Glutamatergic neuron (in vitro differentiated cells): ENCODE measurements at regions not wholly inside any gene's neighbourhood (a gene's known extent, or its start where the extent isn't known, plus 50 kb on each side); places are given as distances from the start of the nearest gene placed in this dataset.

Source experiments
- DNase-seq: peaks from one replicate; pipeline ENCODE4 v3.0.0; 2022
- H3K27ac Mint-ChIP-seq: one replicate; pipeline ENCODE4 v1.8.0; 2020; ENCODE audit warnings: mild to moderate bottlenecking, mixed read lengths, inconsistent platforms; ENCODE audit not compliant: unreplicated experiment
- H3K27me3 Mint-ChIP-seq: one replicate; pipeline ENCODE4 v1.8.0; 2020; ENCODE audit warnings: mild to moderate bottlenecking, moderate library complexity, mixed read lengths, inconsistent platforms; ENCODE audit not compliant: unreplicated experiment
- H3K36me3 Mint-ChIP-seq: one replicate; pipeline ENCODE4 v1.8.0; 2020; ENCODE audit warnings: mild to moderate bottlenecking, mixed read lengths, inconsistent platforms; ENCODE audit not compliant: unreplicated experiment
- H3K4me1 Mint-ChIP-seq: one replicate; pipeline ENCODE4 v1.8.0; 2020; ENCODE audit warnings: mild to moderate bottlenecking, low read depth, mixed read lengths, inconsistent platforms; ENCODE audit not compliant: unreplicated experiment
- H3K4me3 Mint-ChIP-seq: one replicate; pipeline ENCODE4 v1.8.0; 2020; ENCODE audit warnings: mild to moderate bottlenecking, mixed read lengths, inconsistent platforms; ENCODE audit not compliant: unreplicated experiment
- H3K9me3 Mint-ChIP-seq: one replicate; pipeline ENCODE4 v1.8.0; 2020; ENCODE audit warnings: mild to moderate bottlenecking, moderate library complexity, mixed read lengths, inconsistent platforms; ENCODE audit not compliant: unreplicated experiment
- TF ChIP-seq, protein P1 (sequence below): fragments of 200-600 bp; sonication (generic); IDR thresholded peaks from one replicate; pipeline ENCODE4 v1.5.0; 2021; ENCODE audit not compliant: partially characterized antibody, unreplicated experiment

DNA sequence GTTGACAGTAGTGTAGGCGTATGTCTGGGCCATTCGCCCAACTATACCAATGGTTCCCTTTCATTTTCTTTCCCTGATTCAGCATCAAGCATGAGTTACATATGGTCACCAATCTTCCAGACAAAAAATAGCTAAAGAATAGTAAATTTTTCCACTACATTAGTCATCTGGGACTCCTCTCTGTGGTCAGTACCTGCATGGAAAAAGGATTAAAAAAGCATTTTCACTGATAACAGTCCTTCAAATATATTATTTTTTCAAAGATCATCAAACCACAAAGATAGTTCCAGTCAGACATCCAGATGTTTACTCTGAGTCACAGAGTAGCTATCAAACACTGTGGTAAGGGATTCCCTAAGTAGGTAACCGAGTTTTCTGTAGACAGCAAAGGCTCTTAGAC lies 302.6 kb upstream of the SEMA3D start:
- Mint-ChIP-seq H3K9me3 (no peaks in the 10 kb centered on the region), H3K36me3 (no peaks in the 10 kb centered on the region), H3K27ac (no peak overlapping the region), H3K27me3 (peaks cover 2% of the 10 kb centered on the region), H3K4me3 (no peak overlapping the region), H3K4me1 (no peaks in the 10 kb centered on the region)
- DNase-seq = no peak
- TF ChIP-seq, protein P1, sequence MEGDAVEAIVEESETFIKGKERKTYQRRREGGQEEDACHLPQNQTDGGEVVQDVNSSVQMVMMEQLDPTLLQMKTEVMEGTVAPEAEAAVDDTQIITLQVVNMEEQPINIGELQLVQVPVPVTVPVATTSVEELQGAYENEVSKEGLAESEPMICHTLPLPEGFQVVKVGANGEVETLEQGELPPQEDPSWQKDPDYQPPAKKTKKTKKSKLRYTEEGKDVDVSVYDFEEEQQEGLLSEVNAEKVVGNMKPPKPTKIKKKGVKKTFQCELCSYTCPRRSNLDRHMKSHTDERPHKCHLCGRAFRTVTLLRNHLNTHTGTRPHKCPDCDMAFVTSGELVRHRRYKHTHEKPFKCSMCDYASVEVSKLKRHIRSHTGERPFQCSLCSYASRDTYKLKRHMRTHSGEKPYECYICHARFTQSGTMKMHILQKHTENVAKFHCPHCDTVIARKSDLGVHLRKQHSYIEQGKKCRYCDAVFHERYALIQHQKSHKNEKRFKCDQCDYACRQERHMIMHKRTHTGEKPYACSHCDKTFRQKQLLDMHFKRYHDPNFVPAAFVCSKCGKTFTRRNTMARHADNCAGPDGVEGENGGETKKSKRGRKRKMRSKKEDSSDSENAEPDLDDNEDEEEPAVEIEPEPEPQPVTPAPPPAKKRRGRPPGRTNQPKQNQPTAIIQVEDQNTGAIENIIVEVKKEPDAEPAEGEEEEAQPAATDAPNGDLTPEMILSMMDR = no peak

DNA sequence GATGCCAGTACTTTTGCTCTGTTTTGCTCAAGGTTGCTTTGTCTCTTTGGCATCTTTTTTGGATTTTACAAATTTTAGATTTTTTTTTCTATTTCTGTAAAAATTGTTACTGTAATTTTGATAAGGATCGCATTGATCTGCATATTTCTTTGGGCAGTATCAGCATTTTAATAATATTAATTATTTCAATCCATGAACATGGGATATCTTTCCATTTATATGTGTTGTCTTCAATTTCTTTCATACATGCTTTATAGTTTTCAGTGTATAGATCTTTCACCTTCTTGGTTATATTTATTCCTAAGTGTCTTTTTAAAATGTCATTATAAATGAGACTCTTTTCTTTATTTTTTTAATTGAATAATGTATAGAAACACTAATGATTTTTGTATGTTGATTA lies 301.6 kb upstream of the SEMA3D start:
- Mint-ChIP-seq H3K27me3 (peaks cover 2% of the 10 kb centered on the region), H3K4me1 (no peaks in the 10 kb centered on the region), H3K9me3 (no peaks in the 10 kb centered on the region), H3K36me3 (no peaks in the 10 kb centered on the region), H3K4me3 (no peak overlapping the region), H3K27ac (no peak overlapping the region)
- TF ChIP-seq, protein P1 = no peak
- no peak for DNase-seq

DNA sequence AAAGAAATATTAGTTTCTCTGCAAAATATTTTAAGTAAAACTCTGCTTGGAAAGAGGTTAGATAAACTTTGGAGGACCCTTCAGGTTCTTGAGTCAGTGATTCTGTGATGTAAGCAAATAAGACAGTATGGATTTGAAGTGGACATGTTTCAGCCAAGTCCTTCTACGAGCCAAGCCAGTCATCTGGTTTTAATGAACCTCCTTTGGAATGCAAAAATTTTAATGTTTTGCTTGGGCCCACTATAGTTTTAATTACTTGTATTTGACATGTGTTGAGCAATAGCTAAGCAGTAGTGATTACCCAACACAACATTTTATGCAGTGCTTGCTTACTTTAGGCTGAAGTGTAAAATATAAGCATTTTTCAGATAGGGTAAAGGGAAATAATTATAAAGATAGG lies 296.3 kb upstream of the SEMA3D start:
- H3K27ac Mint-ChIP-seq = no peak overlapping the region
- no peak for DNase-seq
- no peaks in the 10 kb centered on the region for H3K9me3 Mint-ChIP-seq
- no peak overlapping the region for H3K4me3 Mint-ChIP-seq
- H3K36me3 Mint-ChIP-seq = no peaks in the 10 kb centered on the region
- no peaks in the 10 kb centered on the region for H3K4me1 Mint-ChIP-seq
- no peaks in the 10 kb centered on the region for H3K27me3 Mint-ChIP-seq
- TF ChIP-seq, protein P1 = no peak

DNA sequence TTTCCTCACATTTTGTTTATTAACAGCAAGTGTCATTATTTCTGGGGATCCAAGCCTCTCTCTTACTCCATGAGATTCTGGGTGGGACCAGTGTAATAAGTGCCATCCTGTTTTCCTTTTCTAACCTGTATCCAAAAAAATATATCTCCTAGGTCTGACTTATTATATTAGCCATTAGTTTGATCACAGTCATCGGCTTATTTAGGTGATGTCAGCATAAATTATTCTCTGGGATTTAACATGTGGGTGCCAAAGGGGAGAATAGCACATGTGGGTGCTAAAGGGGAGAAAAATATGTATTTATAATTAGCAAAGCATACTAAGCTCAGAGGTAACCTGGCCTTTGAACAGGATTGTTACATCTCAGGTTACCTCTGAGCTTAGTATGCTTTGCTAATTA lies 293.8 kb upstream of the SEMA3D start:
- Mint-ChIP-seq H3K27ac (no peak overlapping the region), H3K27me3 (no peaks in the 10 kb centered on the region), H3K4me3 (no peak overlapping the region), H3K4me1 (no peaks in the 10 kb centered on the region), H3K36me3 (no peaks in the 10 kb centered on the region), H3K9me3 (no peaks in the 10 kb centered on the region)
- TF ChIP-seq, protein P1 = no peak
- no peak for DNase-seq

DNA sequence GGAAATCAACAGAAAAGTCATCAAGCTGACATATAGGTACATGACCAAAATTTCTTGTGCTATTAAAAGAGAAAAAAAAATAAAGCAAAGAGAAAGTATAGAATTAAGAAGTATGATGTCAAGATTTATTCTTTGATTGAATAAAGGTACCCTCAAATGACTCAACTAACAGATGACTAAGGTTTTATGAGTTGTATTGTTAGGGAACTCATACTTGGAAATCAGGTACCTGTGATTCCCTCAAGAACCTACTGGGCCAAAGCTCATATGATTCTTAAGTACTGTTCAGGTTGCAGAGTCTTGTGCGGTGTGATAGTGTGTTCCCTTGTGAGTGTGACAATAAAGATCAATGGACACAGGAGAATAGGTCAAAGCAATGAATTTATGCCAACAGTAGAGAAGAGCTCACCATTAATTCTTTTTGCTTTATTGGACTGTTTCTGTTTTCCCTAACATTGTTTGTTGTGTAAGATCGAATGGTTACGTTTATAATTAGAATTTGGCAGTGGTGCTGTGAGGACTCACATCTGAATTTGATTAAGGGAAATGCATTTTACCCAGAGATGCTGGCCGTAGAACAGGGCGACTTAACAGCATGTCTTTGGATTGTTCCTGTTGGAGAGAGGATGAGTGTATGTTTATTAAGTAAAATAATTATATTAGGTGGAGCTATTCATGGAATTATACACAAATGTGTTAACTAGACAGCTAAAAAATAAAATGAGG lies 293.2 kb upstream of the SEMA3D start:
- Mint-ChIP-seq H3K9me3 (no peaks in the 10 kb centered on the region), H3K4me3 (no peak overlapping the region), H3K36me3 (no peaks in the 10 kb centered on the region), H3K4me1 (no peaks in the 10 kb centered on the region), H3K27me3 (no peaks in the 10 kb centered on the region), H3K27ac (no peak overlapping the region)
- DNase-seq = no peak
- TF ChIP-seq, protein P1 = no peak
